ENCODE measurements at regions not wholly inside any gene's neighbourhood (a gene's known extent, or its start where the extent isn't known, plus 50 kb on each side); places are given as distances from the start of the nearest gene placed in this dataset.

GRCh38 chr3:177777699-177778098 is 580.4 kb upstream of the TBL1XR1 start:
- intact Hi-C loops (cut with DNase I), result no loop called here
- Histone ChIP-seq H3K4me1 (replicated peaks in 1 of 2) (peaks cover 11 to 52% of the 10 kb centered on the region in 2 donors), H3K9me3 (replicated peaks in 1 of 3) (no peaks in the 10 kb centered on the region), H3K27ac (no peak overlapping the region), H3K4me3 (no peak overlapping the region), H3K36me3 (replicated peaks in 1 of 2) (no peaks in the 10 kb centered on the region), H3K27me3 (no peaks in the 10 kb centered on the region)
- DNase-seq, result peak; percentile 38 to 79 (median 51)
- 58 to 73% (median 70%) methylated on average over 1 of the region's 1 CpG for WGBS, 4 donors
- TF ChIP-seq CTCF (IDR thresholded peaks at IDR 0.05) (peak; percentile 31 to 76 (median 64)), POLR2A (IDR thresholded peaks at IDR 0.05) (no peak)

- intact Hi-C loops (cut with DNase I), result no loop called here
- no peak overlapping the region for H3K4me3 ChIP-seq
- no peaks in the 10 kb centered on the region for H3K27me3 ChIP-seq
- no peak for TF ChIP-seq CTCF (IDR thresholded peaks at IDR 0.05)
- H3K27ac ChIP-seq, result peak overlapping the region in 1 of 5 donors; percentile 5
- H3K36me3 ChIP-seq (replicated peaks in 1 of 2), result no peaks in the 10 kb centered on the region
- H3K9me3 ChIP-seq (replicated peaks in 1 of 3), result no peaks in the 10 kb centered on the region
- H3K4me1 ChIP-seq (replicated peaks in 1 of 2), result peaks cover 11 to 43% of the 10 kb centered on the region in 2 donors
- 53 to 76% (median 61%) methylated on average over 1 of the region's 1 CpG for WGBS, 4 donors
- no peak for DNase-seq
Observed at GRCh38 chr3:177778633-177779032, 581.4 kb upstream of the TBL1XR1 start.

GRCh38 chr3:177781686-177782161 is 584.4 kb upstream of the TBL1XR1 start:
- Histone ChIP-seq H3K27me3 (no peaks in the 10 kb centered on the region), H3K27ac (peak overlapping the region in 4 of 5 donors; percentile 35 to 82 (median 50)), H3K4me1 (replicated peaks in 1 of 2) (peaks cover 11 to 30% of the 10 kb centered on the region in 2 donors), H3K4me3 (no peak overlapping the region), H3K36me3 (replicated peaks in 1 of 2) (no peaks in the 10 kb centered on the region), H3K9me3 (replicated peaks in 1 of 3) (no peaks in the 10 kb centered on the region)
- peak; percentile 45 to 92 (median 75) for DNase-seq
- TF ChIP-seq POLR2A (IDR thresholded peaks at IDR 0.05), result no peak
- TF ChIP-seq CTCF (IDR thresholded peaks at IDR 0.05), result no peak
- intact Hi-C loops (cut with DNase I), result no loop called here
- WGBS, 4 donors, result 7 to 15% (median 8%) methylated on average over 3 of the region's 3 CpGs

- 79 to 89% (median 86%) methylated on average over 2 of the region's 2 CpGs for WGBS, 4 donors
- no peaks in the 10 kb centered on the region for H3K27me3 ChIP-seq
- H3K9me3 ChIP-seq (replicated peaks in 1 of 3), result no peaks in the 10 kb centered on the region
- peaks cover 11 to 28% of the 10 kb centered on the region in 2 donors for H3K4me1 ChIP-seq (replicated peaks in 1 of 2)
- intact Hi-C loops (cut with DNase I), result no loop called here
- DNase-seq, result no peak
- no peak for TF ChIP-seq POLR2A (IDR thresholded peaks at IDR 0.05)
- TF ChIP-seq CTCF (IDR thresholded peaks at IDR 0.05), result no peak
- no peak overlapping the region for H3K4me3 ChIP-seq
- no peak overlapping the region for H3K27ac ChIP-seq
- H3K36me3 ChIP-seq (replicated peaks in 1 of 2), result no peaks in the 10 kb centered on the region
Observed at GRCh38 chr3:177783338-177783737, 586.1 kb upstream of the TBL1XR1 start.

Data from adrenal gland (tissue), 9 donors.